ENCODE measurements at regions not wholly inside any gene's neighbourhood (a gene's known extent, or its start where the extent isn't known, plus 50 kb on each side); places are given as distances from the start of the nearest gene placed in this dataset.

DNA sequence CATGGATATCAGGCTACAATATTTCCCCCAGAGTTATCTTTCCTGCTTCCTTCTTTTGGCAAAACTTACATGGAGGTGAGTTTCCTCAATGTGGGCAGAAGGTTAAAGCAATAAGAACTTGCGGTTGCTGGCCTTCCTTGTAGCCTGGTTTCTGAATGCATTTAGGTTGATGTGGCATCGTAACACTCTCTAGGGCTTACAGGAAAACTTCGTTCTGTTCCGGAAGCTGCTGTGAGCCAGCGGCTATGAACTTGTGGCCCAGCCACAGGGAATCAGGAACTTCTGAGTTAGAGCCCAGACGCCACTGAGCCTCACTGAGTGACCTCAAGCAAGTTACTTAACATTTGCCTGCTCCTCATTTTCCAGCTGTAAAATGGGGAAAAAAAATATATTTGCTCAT, 623.4 kb upstream of the ADAMTS5 start:
- H3K36me3 Mint-ChIP-seq = no peaks in the 10 kb centered on the region
- DNase-seq (ENCODE audit: low spot score in 2 of 2) (no peak), ATAC-seq (no peak)
- no peak overlapping the region for H3K27ac Mint-ChIP-seq
- no peaks in the 10 kb centered on the region for H3K9me3 Mint-ChIP-seq

DNA sequence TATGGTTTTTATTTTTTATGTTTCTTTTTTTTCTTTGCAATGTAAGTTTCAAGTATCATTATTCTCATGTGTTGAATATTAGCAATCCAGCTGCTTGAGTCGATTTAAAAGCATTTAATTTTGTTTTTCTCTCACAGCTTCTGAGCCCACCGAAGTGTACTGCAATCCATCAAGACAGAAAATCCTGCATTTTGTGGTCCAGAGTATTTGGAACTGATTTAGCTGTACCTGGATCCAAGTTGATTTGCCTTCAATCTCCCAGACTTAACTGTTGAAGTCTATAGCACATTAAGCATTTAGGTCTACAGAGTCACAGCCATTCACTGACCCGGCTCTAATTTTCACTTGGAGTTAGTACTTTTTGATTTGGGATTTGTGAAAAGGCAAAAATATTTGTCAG, 622.9 kb upstream of the ADAMTS5 start:
- Mint-ChIP-seq H3K9me3 (peaks cover 0 to under 1% of the 10 kb centered on the region in 2 donors), H3K36me3 (no peaks in the 10 kb centered on the region), H3K27ac (no peak overlapping the region)
- ATAC-seq (no peak), DNase-seq (ENCODE audit: low spot score in 2 of 2) (no peak)

DNA sequence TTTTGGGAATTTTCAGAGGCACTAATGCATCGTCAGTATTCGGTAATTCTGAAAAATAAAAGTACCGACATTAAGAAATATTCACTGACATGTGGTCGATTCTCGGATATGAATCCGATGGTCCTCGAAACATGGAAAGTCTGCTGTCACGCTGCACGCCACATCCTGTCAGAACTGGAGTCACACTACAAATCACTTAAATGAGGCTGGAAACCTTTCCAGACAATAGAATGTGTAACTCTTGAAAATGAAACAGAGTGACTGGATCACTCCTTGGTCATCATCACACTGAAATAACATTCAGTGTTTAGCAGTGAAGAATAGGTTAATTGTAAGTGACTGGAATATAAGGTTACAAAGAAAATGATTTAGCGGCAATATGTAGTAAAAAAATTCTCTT, 620.1 kb upstream of the ADAMTS5 start:
- no peak overlapping the region for H3K27ac Mint-ChIP-seq
- ATAC-seq (no peak), DNase-seq (ENCODE audit: low spot score in 2 of 2) (no peak)
- H3K36me3 Mint-ChIP-seq = no peaks in the 10 kb centered on the region
- peaks cover 3 to 6% of the 10 kb centered on the region in 2 donors for H3K9me3 Mint-ChIP-seq

DNA sequence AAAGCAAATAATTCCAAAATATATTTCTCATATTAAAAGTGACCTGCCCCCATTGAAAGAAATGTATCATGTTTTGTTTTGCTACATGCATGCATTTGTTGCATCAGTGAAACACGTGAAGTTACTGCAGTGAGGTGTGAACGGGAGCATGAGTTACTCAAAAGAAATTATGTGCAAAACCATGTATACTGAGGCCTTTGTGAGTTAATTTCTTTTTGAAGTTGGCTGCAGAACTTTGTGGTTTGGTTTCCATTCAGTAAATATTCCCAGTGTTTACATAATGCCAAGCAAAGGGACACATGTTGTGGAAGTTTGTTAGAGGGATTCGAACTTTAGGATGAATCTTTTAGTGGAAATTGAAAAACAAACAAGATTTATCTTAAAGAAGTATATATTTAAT, 619.4 kb upstream of the ADAMTS5 start:
- H3K27ac Mint-ChIP-seq = no peak overlapping the region
- DNase-seq (ENCODE audit: low spot score in 2 of 2) = no peak
- H3K36me3 Mint-ChIP-seq = no peaks in the 10 kb centered on the region
- peaks cover 3 to 6% of the 10 kb centered on the region in 2 donors for H3K9me3 Mint-ChIP-seq
- ATAC-seq = no peak

DNA sequence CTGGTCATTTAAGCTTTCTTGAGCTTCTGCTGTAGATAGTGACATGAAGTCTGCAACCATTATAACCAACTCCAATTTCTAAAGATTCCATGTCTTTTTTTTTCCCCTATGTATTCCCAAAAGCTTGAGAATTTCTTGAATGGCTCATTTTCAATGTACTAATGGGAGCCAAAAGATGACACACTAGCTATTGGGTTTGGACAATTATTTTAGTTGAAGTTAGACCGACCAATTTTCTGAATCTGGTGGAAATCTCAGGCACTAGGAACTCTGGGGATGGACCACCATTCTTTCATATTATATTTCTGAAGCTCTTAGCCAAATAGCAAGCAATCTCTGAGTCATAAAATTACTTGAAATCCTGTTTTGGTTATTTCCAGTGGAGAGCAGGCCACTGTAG, 617.4 kb upstream of the ADAMTS5 start:
- no peak for ATAC-seq
- Mint-ChIP-seq H3K27ac (no peak overlapping the region), H3K9me3 (peaks cover 6 to 8% of the 10 kb centered on the region in 2 donors), H3K36me3 (no peaks in the 10 kb centered on the region)
- DNase-seq (ENCODE audit: low spot score in 2 of 2) = no peak

DNA sequence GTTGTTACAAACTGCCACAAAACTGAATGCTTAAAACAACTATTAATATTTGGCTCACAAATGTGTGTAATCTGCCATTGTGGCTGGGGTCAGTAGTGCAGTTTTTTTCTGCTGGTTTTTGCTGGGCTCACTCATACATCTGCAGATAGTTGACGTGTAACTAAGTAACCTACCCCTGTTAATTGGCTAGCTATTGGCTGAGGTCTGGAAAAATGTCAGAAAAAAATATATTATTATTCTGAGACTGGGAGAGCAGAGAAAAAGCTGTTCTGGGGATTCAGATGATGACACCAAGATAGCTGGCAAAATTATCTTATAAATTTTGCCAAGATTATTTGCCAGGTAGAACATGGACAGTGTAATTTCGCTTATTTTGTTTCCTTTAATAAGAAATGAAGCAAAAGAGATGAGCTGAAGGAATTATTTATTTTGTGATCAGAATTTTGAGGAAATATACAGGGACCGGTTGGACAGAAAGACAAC, 616.1 kb upstream of the ADAMTS5 start:
- ATAC-seq = no peak

DNA sequence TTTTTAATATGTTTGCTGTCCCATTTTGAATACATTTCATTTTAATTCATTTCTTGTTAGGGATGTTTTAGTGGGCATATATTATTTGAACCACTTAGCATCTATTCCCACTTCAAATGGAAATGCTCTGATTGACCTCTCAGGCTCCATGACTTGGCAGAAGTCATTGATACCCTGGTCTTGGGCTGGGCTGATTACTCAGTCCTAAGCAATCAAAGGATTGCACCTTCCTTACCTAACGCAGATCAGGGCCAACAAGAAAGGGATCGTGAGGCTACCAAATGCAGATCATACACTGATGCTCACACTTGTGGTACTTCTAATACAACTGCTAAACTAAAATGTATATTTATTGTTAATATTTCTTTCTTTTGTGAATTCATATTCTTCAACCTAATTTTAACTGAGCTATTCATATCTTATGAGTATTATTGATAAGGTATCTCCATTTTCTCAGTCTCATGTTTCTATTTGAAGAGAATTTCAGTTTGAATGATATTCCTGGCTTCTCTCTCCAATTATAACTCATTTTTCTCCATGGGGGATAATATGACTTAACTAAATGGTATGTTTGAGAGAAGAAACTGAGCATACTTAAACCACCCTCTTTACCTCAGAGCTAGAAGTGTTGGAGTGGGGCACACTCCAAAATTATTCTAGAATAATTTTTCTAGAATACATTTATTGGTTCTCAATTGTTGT, 615.5 kb upstream of the ADAMTS5 start:
- H3K36me3 Mint-ChIP-seq = no peaks in the 10 kb centered on the region
- peaks cover 6 to 8% of the 10 kb centered on the region in 2 donors for H3K9me3 Mint-ChIP-seq
- ATAC-seq = no peak
- no peak for DNase-seq (ENCODE audit: low spot score in 2 of 2)
- H3K27ac Mint-ChIP-seq = no peak overlapping the region

More for the DNA sequence above, 616.1 kb upstream of the ADAMTS5 start:
- no peaks in the 10 kb centered on the region for H3K36me3 Mint-ChIP-seq
- no peak overlapping the region for H3K27ac Mint-ChIP-seq
- peaks cover 6 to 8% of the 10 kb centered on the region in 2 donors for H3K9me3 Mint-ChIP-seq
- no peak for DNase-seq (ENCODE audit: low spot score in 2 of 2)

DNA sequence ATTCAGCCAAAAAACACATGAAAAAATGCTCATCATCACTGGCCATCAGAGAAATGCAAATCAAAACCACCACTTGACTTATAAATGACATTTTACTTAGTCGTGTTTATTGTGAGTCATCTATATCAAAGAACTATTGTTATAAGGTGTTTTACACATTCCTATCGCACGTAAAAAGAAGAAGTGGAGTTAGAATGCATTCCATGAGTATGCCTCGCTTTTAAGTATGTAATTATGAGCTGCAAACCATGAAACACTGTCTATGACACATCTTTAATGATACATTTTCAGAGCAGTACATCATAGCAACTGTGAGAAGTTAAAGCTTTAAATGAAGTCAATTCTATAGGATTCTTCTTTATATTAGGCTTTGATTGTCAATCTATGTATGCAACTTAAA, 614.3 kb upstream of the ADAMTS5 start:
- DNase-seq (ENCODE audit: low spot score in 2 of 2) = no peak
- no peak for ATAC-seq
- Mint-ChIP-seq H3K27ac (no peak overlapping the region), H3K36me3 (no peaks in the 10 kb centered on the region), H3K9me3 (peaks cover 6 to 8% of the 10 kb centered on the region in 2 donors)

DNA sequence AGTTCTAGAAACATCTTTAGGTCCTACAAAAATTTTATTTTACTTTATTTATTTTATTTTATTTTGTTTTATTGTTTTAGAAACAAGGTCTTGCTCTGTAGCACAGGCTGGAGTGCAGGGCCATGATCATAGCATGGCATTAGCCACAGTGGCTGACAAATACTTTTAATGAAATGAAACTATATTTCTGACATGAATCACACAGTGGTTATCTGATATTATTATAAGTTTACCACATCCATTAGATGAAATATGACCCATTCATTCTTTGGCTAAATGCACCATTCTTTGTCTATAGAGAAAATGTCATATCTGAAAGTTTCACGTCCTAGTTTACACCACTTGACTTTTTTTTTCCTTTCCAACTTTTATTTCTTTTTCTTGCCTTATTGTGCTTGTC, 613.4 kb upstream of the ADAMTS5 start:
- Mint-ChIP-seq H3K9me3 (peaks cover 6 to 8% of the 10 kb centered on the region in 2 donors), H3K27ac (no peak overlapping the region), H3K36me3 (no peaks in the 10 kb centered on the region)
- ATAC-seq (no peak), DNase-seq (ENCODE audit: low spot score in 2 of 2) (no peak)

DNA sequence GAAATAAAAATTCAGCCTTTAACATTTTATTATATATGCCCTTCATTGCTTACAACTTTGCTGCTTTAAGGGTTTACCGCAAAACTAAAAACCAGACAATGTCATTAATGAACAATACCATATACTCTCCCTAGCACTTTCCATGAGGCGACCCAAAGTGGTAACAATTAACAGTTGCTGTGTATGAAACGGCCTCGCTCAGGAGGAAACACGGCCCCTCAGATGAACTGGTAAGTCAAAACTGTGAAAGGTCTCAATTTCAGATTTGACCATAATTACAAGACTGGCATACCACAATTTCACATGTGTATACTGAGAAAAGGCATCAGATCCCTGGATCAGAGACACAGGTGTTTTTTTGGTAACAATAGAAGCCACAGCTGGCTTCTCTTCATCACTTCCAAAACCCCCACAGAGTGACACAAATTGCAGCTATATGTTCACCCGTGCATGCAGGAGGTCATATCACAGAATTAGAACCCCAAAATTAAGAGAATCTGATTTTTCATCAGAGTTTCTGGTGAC, 611.9 kb upstream of the ADAMTS5 start:
- Mint-ChIP-seq H3K9me3 (peaks cover 4 to 11% of the 10 kb centered on the region in 2 donors), H3K27ac (no peak overlapping the region), H3K36me3 (no peaks in the 10 kb centered on the region)
- no peak for DNase-seq (ENCODE audit: low spot score in 2 of 2)
- ATAC-seq = no peak

DNA sequence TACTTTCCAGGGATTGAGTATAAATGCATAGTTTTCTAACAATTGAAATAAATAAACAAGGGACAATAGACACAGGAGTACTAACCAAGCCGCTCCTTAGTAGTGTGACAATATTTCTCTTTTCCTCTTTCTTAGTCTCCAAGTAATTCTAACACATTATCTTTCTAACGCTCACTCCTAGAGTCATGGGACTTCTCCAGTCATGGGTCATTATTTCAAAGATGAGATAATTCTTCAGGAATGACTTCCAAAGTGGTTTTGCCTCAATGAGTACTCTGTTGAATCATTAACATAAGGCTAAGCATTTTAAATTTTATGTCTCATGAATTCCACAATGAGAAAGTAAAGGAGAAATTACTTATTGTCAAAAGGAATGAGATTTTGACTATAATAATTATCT, 605.8 kb upstream of the ADAMTS5 start:
- no peak for ATAC-seq
- no peak for DNase-seq (ENCODE audit: low spot score in 2 of 2)
- no peak overlapping the region for H3K27ac Mint-ChIP-seq
- peaks cover 9 to 10% of the 10 kb centered on the region in 2 donors for H3K9me3 Mint-ChIP-seq
- H3K36me3 Mint-ChIP-seq = no peaks in the 10 kb centered on the region

DNA sequence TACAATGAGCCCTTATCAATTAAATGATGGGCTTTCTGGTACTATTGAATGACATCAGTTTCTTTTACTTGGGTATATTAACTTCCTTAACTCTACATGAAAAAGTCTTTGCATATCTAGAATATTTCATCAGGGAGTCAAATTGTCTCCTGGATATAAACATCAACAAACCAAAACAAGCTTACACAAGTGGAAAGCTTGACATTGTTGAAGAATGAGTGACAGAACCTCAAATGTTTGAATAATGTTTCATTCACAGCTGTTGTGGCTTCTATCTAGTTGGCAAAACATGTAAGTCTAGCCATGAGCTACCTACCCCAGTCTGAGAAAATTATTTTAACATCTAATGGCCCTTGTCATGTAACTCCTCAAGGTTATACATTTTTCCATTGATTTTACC, 604.8 kb upstream of the ADAMTS5 start:
- Mint-ChIP-seq H3K36me3 (no peaks in the 10 kb centered on the region), H3K9me3 (peaks cover 9 to 10% of the 10 kb centered on the region in 2 donors), H3K27ac (no peak overlapping the region)
- ATAC-seq (no peak), DNase-seq (ENCODE audit: low spot score in 2 of 2) (no peak)

DNA sequence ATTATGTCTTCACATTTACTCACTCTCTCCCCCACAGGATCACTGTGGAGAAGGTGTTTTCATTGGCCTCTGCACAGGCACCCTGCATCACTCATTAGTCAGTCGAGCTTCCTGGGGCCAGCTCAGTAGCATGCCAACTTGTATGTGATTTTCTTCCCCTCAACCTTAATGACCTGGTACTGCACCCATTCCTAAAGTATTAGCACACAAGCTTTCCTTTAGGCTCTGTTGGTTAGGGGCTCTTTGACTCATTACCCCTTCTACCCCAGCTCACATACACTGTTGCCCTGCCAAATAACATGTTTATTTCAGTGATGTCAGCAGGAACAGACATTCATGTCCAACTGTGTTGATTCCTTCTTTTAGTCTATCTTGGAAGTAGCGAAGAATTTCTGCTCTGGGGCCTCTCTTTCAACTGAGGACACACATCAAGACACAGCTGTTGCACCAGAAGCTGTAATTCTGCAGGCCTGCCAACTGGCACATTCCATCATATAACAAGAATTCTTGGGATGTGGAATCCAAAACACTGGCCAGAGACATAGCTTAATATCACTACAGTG, 603.5 kb upstream of the ADAMTS5 start:
- H3K36me3 Mint-ChIP-seq = no peaks in the 10 kb centered on the region
- DNase-seq (ENCODE audit: low spot score in 2 of 2) = no peak
- no peak for ATAC-seq
- no peak overlapping the region for H3K27ac Mint-ChIP-seq
- H3K9me3 Mint-ChIP-seq = peaks cover 9 to 10% of the 10 kb centered on the region in 2 donors

DNA sequence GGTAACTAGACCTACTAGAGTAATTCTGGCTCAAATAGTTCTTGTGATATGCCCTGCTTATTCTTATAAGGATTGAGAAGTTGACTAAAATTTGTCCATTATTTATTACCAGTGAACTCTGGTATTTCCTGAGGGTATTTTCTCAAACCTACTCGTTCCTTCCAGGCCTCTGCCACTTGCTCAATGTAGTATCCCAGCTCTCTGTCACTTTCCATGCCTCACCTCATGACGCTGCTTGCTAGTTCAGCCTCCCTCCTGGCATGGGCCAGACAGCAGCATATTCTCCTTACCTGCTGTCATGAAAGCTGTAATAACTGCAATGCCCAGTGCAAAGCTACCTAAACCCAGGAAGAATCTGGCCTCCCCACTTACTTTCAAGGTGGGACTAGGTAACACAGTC, 602.9 kb upstream of the ADAMTS5 start:
- Mint-ChIP-seq H3K9me3 (peaks cover 9 to 10% of the 10 kb centered on the region in 2 donors), H3K36me3 (no peaks in the 10 kb centered on the region), H3K27ac (no peak overlapping the region)
- ATAC-seq = no peak
- DNase-seq (ENCODE audit: low spot score in 2 of 2) = no peak

DNA sequence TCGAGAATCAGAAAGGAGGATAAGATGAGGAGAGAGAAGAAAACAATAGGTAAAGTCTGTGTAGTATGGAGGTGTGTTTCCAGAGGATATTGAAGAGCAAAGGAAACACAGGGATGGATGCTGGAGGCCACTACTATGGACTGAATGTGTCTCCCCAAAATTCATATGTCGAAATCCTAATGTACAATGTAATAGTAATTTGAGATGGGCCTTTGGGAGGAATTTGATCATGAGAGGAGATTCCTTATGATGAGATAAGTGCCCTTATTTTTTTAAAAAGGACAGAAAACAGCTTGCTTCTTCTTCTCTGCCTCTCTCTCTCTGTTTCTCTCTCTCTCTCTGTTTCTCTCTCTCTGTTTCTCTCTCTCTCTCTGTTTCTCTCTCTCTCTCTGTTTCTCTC, 602.2 kb upstream of the ADAMTS5 start:
- no peak overlapping the region for H3K27ac Mint-ChIP-seq
- no peaks in the 10 kb centered on the region for H3K36me3 Mint-ChIP-seq
- no peak for DNase-seq (ENCODE audit: low spot score in 2 of 2)
- H3K9me3 Mint-ChIP-seq = peaks cover 7% of the 10 kb centered on the region in 2 donors
- no peak for ATAC-seq

DNA sequence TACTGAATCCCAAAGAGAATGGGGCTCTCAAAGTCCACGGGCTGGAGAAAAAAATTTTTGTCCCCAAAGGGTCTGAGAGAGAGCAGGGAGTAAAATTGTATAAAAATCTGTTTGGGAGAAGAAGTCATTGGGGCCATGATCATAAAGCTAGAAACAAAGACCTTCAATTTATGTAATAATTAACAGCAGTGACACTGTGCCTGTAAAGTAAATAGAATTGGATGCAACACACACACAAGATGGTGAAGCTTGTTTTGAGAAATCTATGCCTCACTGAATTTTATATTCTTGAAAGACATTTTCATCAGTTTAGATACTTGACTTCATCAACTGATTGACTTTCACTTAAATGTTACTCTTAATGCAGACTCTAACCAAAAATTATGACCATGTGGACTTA, 600.5 kb upstream of the ADAMTS5 start:
- H3K9me3 Mint-ChIP-seq = no peaks in the 10 kb centered on the region
- no peaks in the 10 kb centered on the region for H3K36me3 Mint-ChIP-seq
- no peak for ATAC-seq
- no peak overlapping the region for H3K27ac Mint-ChIP-seq
- no peak for DNase-seq (ENCODE audit: low spot score in 2 of 2)

DNA sequence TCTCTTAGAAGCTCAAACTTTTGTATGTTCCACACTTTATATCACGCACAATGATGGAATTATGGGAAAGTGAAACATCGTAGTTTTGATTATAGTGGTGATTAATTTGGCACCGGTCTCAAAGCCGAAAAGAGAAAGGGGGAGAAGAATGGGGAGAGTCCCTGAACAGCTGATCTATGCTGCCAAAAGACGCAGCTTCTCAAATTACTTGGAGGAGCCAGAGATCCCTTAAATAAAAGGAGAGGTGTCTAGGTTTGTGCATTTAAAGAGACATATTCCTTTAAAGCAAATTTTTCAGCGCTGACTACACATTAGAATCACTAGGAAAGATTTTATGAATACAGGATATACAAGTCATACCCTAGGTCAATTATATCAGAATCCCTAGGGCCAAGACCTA, 599.6 kb upstream of the ADAMTS5 start:
- Mint-ChIP-seq H3K27ac (no peak overlapping the region), H3K36me3 (no peaks in the 10 kb centered on the region), H3K9me3 (no peaks in the 10 kb centered on the region)
- ATAC-seq (no peak), DNase-seq (ENCODE audit: low spot score in 2 of 2) (no peak)

DNA sequence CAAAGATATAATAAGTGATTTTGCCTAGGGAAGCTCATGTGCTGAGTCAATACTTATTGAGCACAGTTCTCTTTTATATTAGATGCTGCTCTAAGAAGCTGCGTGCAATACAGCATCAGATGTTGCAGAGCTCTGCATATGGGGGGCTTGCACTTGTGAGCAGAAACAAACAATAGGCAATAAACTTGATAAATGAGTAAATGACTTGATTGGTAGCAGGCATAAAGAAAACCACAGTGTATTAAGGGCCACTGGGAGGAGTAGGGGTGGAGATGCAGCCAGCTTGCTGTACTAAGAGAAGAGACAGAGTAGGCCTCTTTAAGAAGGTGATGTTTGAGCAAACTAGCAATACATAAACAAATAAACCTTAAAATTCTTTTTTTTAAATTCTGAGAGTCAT, 598.5 kb upstream of the ADAMTS5 start:
- H3K9me3 Mint-ChIP-seq = no peaks in the 10 kb centered on the region
- H3K36me3 Mint-ChIP-seq = no peaks in the 10 kb centered on the region
- no peak for ATAC-seq
- no peak for DNase-seq (ENCODE audit: low spot score in 2 of 2)
- H3K27ac Mint-ChIP-seq = no peak overlapping the region

Measured in activated naive CD4-positive, alpha-beta T cell treated with anti-CD3 and anti-CD28 coated beads, Interleukin-2, amount 50 U/mL, for 72 hours (primary cell).